ENCODE measurements at regions not wholly inside any gene's neighbourhood (a gene's known extent, or its start where the extent isn't known, plus 50 kb on each side); places are given as distances from the start of the nearest gene placed in this dataset.
"Not testable (repeated sequence)": the region's sequence is repeated elsewhere in the genome, so short reads cannot be mapped to it uniquely, and the experiment has no call there.

DNA sequence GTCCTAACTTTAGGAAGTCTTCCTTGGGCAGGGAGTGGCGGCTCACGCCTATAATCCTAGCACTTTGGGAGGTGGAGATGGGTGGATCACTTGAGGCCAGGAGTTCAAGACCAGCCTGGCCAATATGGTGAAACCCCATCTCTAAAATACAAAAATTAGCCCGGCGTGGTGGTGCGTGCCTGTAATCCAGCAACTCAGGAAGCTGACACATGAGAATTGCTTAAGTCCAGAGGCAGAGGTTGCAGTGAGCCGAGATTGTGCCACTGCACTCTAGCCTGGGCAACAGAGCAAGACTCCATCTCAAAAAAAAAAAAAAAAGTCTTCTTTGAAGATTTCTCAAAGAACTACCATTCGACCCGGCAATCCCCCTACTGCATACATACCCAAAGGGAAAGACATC, 50.0 kb upstream of the GPCPD1 start:
- H3K27me3 ChIP-seq (ENCODE audit: control insufficient read depth in 2 of 2, insufficient read depth in 2 of 2, low read length in 2 of 2); H3K9ac ChIP-seq (ENCODE audit: insufficient read depth in 1 of 2, low read depth in 2 of 2, low read length in 2 of 2); H4K20me1 ChIP-seq (replicated peaks; ENCODE audit: control insufficient read depth, insufficient read depth, low read length); H3K79me2 ChIP-seq (ENCODE audit: control insufficient read depth, insufficient read depth, low read length); H3K4me2 ChIP-seq (ENCODE audit: insufficient read depth, low read length); H3K36me3 ChIP-seq (ENCODE audit: control insufficient read depth, insufficient read depth, low read length); BruUV-seq (replicated peaks); DNase-seq (ENCODE audit: extremely low read depth in 1 of 4, low spot score in 3 of 4); FAIRE-seq; POLR2A ChIA-PET; H3K27ac ChIP-seq (ENCODE audit: extremely low read depth, low read depth, low read length); H2AFZ ChIP-seq (ENCODE audit: low read depth, low read length); H3K4me3 ChIP-seq; H3K9me3 ChIP-seq (replicated peaks; ENCODE audit: control insufficient read depth, insufficient read depth, low read depth, low read length); CTCF ChIA-PET (ENCODE audit: low intra/inter-chr PET ratio); intact Hi-C loops (cut with micrococcal nuclease); in situ Hi-C loops (cut with MboI); H3K9me1 ChIP-seq (ENCODE audit: control insufficient read depth, insufficient read depth, low read length); ATAC-seq: not testable (repeated sequence)
- peaks cover 8 to 18% of the 10 kb centered on the region in 2 experiments for H3K4me1 ChIP-seq (replicated peaks in 1 of 2; ENCODE audit: control insufficient read depth in 2 of 2, insufficient read depth in 2 of 2, low read length in 2 of 2)
- peak; percentile 15; the same call in 1 of the 2 replicates for TF ChIP-seq ZNF121 (CRISPR knock-in tag; conservative IDR thresholded peaks at IDR 0.05)
- 80% methylated on average over 7 of the region's 8 CpGs for WGBS (ENCODE audit: insufficient coverage, low coverage, missing lambda C conversion rate)

Data from K562 (cell line).